PC-9 (cell line): ENCODE measurements at regions not wholly inside any gene's neighbourhood (a gene's known extent, or its start where the extent isn't known, plus 50 kb on each side); places are given as distances from the start of the nearest gene placed in this dataset.
"Not testable (repeated sequence)": the region's sequence is repeated elsewhere in the genome, so short reads cannot be mapped to it uniquely, and the experiment has no call there.

Experiments
- CTCF ChIP-seq: fragments of 200-600 bp; sonication (generic); conservative IDR thresholded peaks from 2 replicates; pipeline ENCODE4 v1.6.1; 2017; ENCODE audit warnings: mixed run types, antibody characterized with exemption, mild to moderate bottlenecking, moderate library complexity
- EZH2 ChIP-seq: fragments of 200-600 bp; sonication (generic); IDR thresholded peaks from 2 replicates; pipeline ENCODE4 v1.8.0; 2017; ENCODE audit warnings: antibody characterized with exemption, low read depth

- TF ChIP-seq CTCF, EZH2: not testable (repeated sequence)
These were observed 89.9 kb downstream of the MTERF1 start for GRCh38 chr7:91790646-91791045.
